NK-92 treated with Interleukin-12 subunit alpha and Interleukin-12 subunit beta, amount 100 ng/mL, for 24 hours (cell line): ENCODE measurements at regions not wholly inside any gene's neighbourhood (a gene's known extent, or its start where the extent isn't known, plus 50 kb on each side); places are given as distances from the start of the nearest gene placed in this dataset.
"Not testable (repeated sequence)": the region's sequence is repeated elsewhere in the genome, so short reads cannot be mapped to it uniquely, and the experiment has no call there.

Experiments used
- DNase-seq: peaks from one replicate; lab custom pipeline; 2025; lab: John Stamatoyannopoulos, UW

DNA sequence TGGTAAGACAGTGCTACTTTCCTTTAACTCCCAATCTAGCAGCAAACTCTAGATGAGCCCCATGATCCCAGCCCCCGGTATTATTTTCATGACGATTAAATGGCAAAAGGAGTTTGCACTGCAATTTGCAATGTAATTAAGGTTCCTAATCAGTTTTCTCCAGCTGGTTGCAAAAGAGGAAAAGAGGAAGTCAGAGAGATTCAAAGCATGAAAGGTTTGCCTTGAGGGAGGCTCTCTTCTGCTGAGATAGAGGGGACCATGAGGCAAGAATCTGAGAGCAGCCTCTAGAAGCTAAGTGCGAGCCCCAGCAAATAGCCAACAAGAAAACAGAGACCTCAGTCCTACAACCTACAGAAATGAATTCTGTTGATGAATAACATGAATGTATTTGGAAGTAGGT, 527.1 kb downstream of the UQCRFS1 start:
- DNase-seq, result no peak

GRCh38 chr19:28685077-28685476, 527.9 kb downstream of the UQCRFS1 start:
- DNase-seq, result not testable (repeated sequence)

- no peak for DNase-seq
Measured at GRCh38 chr19:28680111-28680510, 532.8 kb downstream of the UQCRFS1 start.

- no peak for DNase-seq
Measured at GRCh38 chr19:28670836-28671235, 542.1 kb downstream of the UQCRFS1 start.

DNA sequence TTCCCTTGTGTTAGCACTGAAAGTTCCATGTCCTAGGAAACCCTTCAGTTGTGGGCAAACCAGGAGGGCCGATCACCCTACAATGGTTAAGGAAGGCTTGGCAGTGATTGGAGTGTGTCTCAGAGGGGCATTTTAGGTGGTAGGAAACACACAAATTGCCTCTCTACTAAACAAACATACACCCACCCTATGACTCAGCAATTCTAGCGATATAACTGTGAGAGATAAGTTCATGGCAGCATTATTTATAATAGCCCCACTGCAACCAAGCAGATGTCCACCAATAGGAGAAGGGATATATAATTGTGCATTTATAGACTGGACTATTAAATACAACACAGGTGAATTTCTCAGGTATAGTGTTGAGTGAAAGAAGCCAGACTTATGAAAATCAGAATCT, 543.1 kb downstream of the UQCRFS1 start:
- DNase-seq, result no peak

GRCh38 chr19:28667348-28667977, 545.5 kb downstream of the UQCRFS1 start:
- DNase-seq, result no peak

DNA sequence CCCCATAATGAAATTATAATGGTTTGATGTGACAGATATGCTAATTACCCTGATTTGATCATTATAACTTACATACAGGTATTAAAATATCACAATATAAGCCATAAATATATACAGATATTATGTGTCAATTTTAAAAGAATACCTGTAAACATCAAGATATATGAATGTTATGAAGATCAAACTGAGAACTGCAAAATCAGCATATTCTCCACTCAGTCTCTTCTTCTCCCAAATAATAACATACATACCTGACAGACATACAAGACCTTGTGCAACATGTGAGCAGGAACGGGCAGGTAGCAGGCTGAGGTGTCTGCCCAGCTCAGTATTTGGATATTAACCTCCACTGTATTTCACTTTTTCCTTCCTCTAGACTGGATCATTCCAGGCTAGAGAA, 547.2 kb downstream of the UQCRFS1 start:
- no peak for DNase-seq

DNA sequence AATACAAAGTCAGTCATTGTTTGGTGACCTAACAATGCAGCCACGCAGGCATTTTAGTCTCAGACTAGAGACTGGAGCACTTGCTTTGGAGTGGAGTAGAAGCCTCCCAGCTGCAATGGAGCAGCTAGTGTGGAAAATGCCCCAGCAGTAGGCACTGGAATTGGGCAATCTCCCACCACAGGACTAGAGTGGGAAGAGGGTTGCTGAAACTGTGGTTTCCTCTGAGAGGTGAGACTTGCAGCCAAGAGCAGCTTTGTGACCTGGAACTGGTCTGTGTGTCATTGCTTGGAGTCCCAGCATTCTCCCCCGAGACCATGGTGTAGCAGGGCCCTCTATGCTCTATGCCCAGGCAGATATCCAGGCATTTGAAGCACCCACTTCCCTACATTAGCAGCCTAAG, 556.3 kb downstream of the UQCRFS1 start:
- DNase-seq, result peak; percentile 30

DNA sequence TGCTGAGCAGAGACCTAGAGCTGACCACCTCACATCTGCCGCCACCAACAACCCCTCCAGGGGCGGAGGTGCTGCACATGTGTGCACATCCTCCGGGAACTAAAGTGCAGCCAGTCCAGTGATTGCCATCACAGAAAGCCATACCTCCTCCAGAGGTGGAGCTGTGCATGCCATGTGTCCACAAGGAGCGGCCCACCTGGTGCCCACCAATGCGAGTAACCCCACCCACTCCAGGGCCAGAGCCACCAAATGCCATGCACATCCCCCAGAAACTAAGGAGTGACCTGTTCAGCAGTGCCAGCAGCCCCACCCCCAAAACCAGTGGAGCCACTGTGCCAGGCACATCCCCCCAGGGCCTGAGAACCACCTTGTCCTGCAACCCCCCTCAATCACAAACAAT, 557.9 kb downstream of the UQCRFS1 start:
- DNase-seq, result no peak

GRCh38 chr19:28652765-28653164, 560.2 kb downstream of the UQCRFS1 start:
- no peak for DNase-seq

GRCh38 chr19:28646629-28647028, 566.3 kb downstream of the UQCRFS1 start:
- no peak for DNase-seq

DNA sequence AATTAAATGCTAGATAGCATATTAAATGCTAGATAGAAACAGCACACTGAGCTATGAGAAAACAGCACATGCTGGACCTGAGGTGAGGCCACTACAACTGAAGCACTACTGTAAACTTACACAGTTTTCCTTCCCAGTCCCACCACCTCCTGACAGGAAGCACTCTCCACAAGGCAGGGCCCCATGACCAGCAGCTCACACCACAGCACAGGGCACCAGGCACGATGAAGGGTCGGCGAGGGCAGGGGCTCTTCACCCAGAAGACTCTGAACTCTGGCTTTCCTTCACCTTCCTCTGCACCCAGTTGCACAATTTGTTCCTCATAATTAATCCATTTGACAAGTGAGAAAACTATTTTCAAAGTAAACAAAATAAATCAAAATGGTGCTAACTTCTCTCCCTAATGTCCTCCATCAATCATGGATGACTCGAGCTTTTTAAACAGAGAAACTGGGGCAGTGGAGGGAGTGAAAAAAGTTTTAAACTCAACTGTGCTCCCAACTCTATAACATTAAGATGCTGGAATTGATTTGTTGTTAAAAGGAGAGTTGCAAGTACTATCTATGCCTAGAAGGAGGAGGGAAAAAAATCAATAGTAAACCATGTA, 568.7 kb downstream of the UQCRFS1 start:
- no peak for DNase-seq

GRCh38 chr19:28642787-28643683, 569.9 kb downstream of the UQCRFS1 start:
- no peak for DNase-seq

GRCh38 chr19:28641395-28641794, 571.6 kb downstream of the UQCRFS1 start:
- no peak for DNase-seq

DNA sequence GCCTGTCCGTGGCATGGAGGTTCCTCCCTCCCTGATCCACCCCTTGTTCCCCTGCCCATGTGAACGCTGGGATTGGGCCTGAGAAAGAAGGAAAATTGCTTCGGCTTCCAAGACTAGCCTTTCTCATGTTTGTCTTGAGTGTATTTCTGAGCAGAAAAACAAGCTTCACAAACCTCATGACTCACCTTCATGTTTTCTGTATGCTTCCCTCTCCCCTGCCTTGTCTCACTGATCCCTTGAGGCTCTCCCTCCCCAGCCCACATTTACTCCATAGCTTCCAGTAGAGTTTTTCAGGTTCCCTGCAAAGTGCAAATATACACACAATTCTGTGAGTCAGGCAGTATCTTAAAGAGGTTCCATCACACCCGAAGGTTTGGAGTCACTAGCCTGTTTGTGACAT, 572.4 kb downstream of the UQCRFS1 start:
- DNase-seq, result no peak

DNA sequence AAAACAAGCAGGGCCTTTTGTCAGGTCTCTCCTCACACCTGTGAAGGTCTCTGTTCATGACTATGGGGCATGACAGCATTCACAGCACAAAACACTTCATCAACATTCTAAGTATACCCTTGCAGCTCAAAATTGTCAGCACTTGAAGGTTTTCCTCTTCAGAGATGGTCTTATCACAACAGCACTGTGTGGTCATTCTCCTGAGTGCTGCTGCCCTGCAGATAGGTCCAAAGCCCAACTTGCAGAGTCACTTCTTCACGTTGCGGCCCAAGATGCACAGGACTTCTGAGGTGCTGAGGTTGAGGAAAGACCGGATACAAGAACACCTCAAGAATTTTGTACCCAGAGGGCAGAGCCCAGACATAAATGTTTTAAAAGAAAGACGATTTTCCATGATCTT, 574.5 kb downstream of the UQCRFS1 start:
- no peak for DNase-seq

GRCh38 chr19:28636706-28637105, 576.2 kb downstream of the UQCRFS1 start:
- DNase-seq, result no peak

DNA sequence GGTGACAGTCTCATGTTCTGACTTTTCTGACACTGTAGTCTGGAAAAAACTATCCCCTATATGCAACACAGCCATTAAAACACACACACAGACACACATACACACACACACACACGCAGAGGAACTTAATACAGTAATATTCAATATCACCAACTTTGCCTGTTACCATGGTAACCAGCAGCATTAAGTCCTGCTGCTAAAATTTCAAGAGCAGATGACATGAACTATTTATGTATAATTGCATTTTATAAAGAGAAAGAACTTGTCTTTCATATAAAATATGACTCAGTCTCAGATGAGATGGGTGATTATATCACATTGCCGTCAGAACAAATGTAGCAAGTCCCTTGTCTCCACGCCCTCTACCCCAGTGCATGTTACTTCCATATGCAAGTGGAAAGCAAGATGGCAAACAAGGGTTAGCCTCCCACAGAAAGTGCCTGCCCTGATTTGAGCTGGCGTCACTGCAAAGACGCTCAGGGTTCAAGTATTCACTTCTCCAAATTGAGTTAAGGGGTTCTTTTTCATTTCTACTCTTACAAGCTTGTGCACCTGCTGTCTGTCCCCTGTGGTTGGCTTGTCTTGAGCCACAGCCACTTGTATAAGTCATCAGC, 576.8 kb downstream of the UQCRFS1 start:
- no peak for DNase-seq

GRCh38 chr19:28634837-28635236, 578.1 kb downstream of the UQCRFS1 start:
- DNase-seq, result no peak

GRCh38 chr19:28634019-28634328, 579.0 kb downstream of the UQCRFS1 start:
- no peak for DNase-seq

- peak; percentile 25 for DNase-seq
Measured at GRCh38 chr19:28633319-28634018, 579.5 kb downstream of the UQCRFS1 start.

- no peak for DNase-seq
Measured at GRCh38 chr19:28632371-28633080, 580.4 kb downstream of the UQCRFS1 start.
